ENCODE measurements at regions not wholly inside any gene's neighbourhood (a gene's known extent, or its start where the extent isn't known, plus 50 kb on each side); places are given as distances from the start of the nearest gene placed in this dataset.

DNA sequence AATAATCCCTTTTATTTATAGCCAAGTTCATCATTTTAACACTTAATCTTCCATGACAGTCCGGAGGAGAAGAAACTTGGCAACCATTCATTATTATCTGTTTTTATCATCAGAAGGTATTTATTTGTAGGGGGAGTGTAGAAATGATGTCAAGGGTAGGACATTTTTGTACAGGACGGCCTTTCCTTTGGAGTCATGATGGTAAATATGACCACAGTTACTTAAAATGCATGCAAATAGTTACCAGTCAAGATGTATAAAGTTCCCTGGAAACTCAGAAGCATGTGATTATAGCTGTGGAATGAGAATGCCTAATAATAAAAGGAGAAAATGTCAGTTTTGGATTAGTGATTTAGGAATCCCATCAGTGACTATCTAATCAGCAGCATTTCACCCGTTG, 183.1 kb upstream of the PRPS1L1 start:
- TF ChIP-seq, protein P1, sequence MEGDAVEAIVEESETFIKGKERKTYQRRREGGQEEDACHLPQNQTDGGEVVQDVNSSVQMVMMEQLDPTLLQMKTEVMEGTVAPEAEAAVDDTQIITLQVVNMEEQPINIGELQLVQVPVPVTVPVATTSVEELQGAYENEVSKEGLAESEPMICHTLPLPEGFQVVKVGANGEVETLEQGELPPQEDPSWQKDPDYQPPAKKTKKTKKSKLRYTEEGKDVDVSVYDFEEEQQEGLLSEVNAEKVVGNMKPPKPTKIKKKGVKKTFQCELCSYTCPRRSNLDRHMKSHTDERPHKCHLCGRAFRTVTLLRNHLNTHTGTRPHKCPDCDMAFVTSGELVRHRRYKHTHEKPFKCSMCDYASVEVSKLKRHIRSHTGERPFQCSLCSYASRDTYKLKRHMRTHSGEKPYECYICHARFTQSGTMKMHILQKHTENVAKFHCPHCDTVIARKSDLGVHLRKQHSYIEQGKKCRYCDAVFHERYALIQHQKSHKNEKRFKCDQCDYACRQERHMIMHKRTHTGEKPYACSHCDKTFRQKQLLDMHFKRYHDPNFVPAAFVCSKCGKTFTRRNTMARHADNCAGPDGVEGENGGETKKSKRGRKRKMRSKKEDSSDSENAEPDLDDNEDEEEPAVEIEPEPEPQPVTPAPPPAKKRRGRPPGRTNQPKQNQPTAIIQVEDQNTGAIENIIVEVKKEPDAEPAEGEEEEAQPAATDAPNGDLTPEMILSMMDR (IDR thresholded peaks at IDR 0.05), result no peak
- TF ChIP-seq POLR2A (IDR thresholded peaks at IDR 0.05), result no peak
